ENCODE measurements at regions not wholly inside any gene's neighbourhood (a gene's known extent, or its start where the extent isn't known, plus 50 kb on each side); places are given as distances from the start of the nearest gene placed in this dataset.
A peak's percentile ranks its signal among the peaks of the same experiment; 100 is the strongest.

DNA sequence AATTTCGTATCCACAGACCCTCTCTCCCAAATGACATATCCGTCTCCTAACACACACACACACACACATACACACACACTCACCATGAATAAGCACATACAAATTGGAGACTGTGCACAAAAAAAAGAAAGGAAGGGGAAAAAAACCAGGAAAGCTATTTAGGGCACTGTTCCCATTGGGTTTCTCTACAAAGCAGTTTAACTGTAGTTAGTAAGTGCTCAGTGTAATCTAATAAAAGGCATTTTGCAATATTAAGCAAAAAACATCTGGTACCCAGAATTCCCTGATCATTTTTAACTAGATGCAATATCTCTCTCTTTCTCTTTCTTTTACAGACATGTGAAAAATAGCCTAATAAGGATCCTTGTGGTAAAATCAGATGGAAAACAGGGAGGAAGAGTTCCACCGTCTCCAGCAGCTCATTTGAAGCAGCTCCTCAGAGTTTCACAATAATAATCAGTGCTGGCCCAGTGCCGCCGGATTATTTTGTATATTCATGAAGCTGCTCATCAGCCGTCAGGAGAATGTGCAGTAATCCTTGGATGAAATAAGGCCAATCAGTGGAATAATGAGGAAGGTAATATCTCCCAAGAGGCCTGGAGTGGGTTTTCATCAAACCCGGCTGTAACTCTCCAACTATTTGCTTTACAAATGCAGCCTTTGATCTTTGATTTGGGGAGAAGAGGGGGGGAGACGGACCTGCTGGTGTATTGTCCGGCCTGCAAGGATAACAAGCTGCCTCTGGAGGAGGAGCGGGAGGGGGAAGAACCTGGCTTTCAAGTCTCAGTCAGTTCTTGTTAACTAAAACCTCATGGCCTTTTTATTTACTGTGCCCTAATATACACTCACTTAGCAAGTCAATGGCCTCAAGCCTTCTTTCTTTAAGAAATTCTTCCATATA, 227.6 kb upstream of the SMIM21 start:
- H3K4me3 ChIP-seq (ENCODE audit: low read depth, low read length) = no peak overlapping the region
- TF ChIP-seq, protein P1, sequence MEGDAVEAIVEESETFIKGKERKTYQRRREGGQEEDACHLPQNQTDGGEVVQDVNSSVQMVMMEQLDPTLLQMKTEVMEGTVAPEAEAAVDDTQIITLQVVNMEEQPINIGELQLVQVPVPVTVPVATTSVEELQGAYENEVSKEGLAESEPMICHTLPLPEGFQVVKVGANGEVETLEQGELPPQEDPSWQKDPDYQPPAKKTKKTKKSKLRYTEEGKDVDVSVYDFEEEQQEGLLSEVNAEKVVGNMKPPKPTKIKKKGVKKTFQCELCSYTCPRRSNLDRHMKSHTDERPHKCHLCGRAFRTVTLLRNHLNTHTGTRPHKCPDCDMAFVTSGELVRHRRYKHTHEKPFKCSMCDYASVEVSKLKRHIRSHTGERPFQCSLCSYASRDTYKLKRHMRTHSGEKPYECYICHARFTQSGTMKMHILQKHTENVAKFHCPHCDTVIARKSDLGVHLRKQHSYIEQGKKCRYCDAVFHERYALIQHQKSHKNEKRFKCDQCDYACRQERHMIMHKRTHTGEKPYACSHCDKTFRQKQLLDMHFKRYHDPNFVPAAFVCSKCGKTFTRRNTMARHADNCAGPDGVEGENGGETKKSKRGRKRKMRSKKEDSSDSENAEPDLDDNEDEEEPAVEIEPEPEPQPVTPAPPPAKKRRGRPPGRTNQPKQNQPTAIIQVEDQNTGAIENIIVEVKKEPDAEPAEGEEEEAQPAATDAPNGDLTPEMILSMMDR (IDR thresholded peaks at IDR 0.05; ENCODE audit: low read depth, low read length) = no peak

DNA sequence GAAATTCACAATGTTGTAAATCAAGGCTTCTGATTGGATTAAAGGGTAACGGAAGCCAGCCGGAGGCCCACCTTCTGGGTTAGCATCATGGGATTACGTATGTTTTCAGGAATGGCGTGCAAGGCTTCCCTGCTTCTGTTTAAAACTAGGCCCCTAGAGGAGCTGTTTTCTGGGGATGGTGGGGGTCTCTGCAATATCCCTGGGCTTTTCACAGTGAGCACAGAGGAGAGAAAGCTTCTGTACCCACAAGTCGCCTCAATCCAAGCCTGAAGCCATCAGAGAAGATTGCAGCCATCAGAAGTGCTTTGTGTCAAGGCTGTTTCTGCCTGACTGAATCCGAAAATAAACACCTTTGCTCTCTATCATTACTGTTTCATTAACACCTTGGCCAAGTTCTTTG, 226.9 kb upstream of the SMIM21 start:
- TF ChIP-seq, protein P1 (IDR thresholded peaks at IDR 0.05; ENCODE audit: low read depth, low read length) = no peak
- no peak overlapping the region for H3K4me3 ChIP-seq (ENCODE audit: low read depth, low read length)

DNA sequence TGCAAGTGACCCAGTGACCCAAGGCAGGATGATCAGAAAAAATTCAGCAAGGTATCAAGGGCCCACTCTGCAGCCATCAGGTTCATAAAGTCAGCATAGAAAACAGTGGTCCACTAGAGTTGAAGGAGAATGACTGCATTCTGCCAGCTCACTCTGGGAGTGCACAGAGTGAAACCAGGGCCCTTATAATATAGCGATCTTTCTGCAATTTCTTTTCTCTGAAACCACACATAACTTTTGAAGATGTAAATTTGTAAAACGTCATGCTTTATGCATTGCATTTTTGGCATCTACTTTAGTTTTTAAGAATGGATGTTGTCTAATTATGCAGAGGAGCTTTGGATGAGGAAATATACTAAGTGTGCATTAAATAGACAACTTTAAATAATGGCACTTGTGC, 225.0 kb upstream of the SMIM21 start:
- TF ChIP-seq, protein P1 (IDR thresholded peaks at IDR 0.05; ENCODE audit: low read depth, low read length) = no peak
- no peak overlapping the region for H3K4me3 ChIP-seq (ENCODE audit: low read depth, low read length)

DNA sequence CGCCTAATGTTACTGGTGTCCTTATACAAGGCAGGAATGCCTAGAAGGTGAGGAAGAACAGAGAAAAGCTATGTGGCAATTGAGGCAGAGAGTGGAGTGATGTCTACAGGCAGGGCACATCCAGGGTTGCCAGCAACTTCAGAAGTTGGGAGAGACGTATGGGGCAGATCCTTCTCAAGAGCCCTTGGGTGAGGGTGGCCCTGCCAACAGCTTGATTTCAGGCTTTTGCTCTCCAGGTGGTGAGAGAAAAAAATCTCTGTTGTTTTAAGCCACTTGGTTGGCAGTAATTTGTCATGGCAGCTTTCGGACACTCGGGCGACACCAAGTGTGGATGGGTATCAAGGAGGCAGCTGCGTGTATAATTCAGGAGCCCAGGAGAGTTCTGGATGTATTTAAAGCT, 217.4 kb upstream of the SMIM21 start:
- TF ChIP-seq, protein P1 (IDR thresholded peaks at IDR 0.05; ENCODE audit: low read depth, low read length) = no peak
- no peak overlapping the region for H3K4me3 ChIP-seq (ENCODE audit: low read depth, low read length)

DNA sequence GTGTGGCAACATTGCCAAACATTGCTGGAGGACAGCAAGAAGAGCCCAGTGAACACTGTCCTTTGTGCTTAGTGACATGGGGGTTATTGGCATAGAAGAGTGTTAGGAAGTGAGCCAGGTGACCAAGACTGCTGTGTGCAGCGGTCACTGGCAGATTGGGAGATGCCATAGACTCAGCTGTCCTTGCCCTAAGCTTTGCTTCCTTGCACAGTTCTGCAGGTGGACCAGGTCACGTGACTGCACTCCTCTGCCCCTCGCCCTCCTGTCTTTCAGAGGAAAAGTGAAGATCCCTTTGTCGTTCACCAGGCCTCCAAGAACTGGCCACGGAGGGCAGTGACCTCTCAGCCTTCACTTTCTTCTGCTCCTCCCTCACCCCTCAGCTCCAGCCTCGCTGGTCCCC, 215.6 kb upstream of the SMIM21 start:
- TF ChIP-seq, protein P1 (IDR thresholded peaks at IDR 0.05; ENCODE audit: low read depth, low read length) = no peak
- H3K4me3 ChIP-seq (ENCODE audit: low read depth, low read length) = no peak overlapping the region

DNA sequence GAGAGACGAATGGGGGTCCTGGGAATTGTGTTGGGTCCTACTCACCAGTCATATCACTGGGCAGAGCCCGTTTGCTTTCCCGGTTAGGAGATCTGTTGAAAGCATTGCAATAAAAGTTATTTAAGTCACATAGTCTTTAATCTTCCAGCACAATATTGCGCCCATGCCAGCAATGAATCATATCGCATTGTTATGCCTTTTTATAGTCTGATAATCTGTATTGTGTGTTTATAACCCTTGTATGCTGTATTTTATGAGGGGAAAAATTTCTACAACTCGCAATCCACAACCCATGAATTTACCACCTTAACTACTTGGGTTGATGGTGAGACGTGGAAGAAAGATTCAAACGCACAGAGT, 211.9 kb upstream of the SMIM21 start:
- TF ChIP-seq, protein P1 (IDR thresholded peaks at IDR 0.05; ENCODE audit: low read depth, low read length) = no peak
- no peak overlapping the region for H3K4me3 ChIP-seq (ENCODE audit: low read depth, low read length)

DNA sequence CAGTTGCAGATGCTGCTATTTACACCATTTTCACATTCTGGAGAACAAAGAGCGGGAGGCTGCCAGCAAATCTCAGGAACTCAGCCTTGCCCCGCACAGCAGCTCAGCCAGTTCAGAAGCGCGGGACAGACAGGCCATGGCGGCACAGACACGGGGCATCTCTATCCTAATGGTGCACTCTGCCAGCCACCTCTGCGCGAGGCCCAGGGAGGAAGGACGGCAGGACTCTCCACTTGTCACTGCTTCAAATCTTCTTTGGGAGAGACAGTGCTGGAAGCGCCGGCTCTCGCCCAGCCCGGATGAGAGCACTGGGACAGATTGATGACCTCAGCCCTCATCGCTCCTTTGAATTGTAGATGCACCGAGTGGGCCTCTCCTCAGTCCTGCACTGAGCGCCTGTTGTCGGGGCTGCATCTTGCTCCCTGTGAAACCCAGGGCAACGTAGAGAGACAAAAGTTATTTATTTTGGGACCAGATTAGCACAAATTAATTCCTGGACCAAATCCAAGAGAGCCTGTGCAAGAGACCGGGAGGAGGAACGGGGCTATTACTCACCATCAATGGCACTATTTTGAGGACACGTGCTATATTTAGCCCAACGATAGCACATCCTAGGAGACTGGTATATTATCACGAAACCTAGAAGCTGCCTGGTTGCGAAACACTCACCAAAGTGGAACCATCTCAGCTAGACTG, 211.4 kb upstream of the SMIM21 start:
- peak overlapping the region; percentile 34; the same call in 1 of the 2 replicates for H3K4me3 ChIP-seq (ENCODE audit: low read depth, low read length)
- TF ChIP-seq, protein P1 (IDR thresholded peaks at IDR 0.05; ENCODE audit: low read depth, low read length) = no peak
